NCI-H446 treated with DMSO at 0.1 percent for 48 hours (cell line): ENCODE measurements at regions not wholly inside any gene's neighbourhood (a gene's known extent, or its start where the extent isn't known, plus 50 kb on each side); places are given as distances from the start of the nearest gene placed in this dataset.
"Not testable (repeated sequence)": the region's sequence is repeated elsewhere in the genome, so short reads cannot be mapped to it uniquely, and the experiment has no call there.

Experiments used
- DNase-seq: peaks from one replicate; lab custom pipeline; 2025; lab: John Stamatoyannopoulos, UW

DNA sequence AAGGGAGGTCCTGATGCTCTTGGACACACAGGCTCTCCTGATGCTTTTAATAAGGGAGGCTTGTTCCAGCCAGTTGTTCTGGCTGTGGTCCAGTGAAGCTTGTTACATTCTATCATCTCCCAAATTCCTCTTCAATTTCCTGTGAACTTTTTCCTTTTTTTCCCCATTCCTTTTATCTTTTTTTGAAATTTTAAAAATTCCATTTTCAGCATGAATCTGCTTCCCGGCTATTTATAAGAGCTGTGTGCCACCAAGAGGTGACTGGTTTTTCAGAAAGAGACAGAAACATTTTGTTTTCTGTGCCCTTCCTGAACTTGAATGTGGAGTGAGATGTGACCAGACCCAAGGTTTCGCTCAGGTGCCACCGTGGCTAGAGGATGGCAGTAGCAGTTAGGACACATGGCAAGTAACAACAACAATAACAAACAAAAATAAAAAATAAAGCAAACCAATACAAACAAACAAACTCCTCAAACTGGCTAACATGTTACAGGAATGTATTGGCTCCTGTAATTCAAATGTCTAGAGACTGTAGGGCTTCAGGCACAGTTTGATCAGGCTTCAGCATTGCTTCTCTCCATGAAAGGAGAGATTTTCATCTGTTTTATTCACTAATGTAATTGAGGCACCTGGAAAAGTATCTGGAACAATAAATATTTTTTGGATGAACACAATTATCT lies 121.1 kb downstream of the BOD1 start:
- DNase-seq, result no peak

DNA sequence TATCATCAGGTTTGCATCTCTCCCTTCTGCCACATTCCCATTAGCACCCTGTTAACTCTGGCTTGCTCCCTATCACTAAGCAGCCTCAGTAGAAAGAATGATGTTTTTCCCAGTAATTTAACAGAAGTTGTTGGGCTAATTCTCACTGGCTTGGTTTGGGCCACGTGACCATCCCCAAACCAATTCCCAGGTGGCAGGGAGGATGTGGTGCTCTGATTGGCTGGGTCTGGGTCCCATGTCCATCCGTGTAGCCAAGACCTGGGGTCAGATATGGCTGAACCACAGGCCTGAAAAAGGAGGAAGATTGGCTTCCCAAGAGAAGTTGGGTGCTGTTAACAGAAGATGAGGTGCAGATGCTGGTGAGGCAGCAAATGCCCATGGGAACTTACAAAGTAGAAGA lies 122.0 kb downstream of the BOD1 start:
- DNase-seq, result no peak

DNA sequence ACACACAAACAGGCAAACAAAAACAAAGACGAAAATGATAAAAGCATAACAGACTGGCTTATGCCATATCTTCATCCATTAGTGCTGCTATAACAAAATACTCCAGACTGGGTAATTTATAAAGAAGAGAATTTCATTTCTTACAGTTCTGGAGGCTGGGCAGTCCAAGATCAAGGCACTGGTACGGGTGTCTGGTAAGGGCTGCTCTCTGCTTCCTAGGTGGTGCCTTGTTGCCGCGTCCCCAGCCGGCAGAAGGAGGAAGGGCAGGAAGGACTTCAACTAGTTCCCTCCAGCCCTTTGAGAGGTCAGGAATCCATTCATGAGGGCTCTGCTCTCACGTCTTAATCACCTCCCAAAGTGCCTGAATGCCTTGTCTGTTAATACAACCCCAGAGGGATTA lies 122.6 kb downstream of the BOD1 start:
- no peak for DNase-seq

DNA sequence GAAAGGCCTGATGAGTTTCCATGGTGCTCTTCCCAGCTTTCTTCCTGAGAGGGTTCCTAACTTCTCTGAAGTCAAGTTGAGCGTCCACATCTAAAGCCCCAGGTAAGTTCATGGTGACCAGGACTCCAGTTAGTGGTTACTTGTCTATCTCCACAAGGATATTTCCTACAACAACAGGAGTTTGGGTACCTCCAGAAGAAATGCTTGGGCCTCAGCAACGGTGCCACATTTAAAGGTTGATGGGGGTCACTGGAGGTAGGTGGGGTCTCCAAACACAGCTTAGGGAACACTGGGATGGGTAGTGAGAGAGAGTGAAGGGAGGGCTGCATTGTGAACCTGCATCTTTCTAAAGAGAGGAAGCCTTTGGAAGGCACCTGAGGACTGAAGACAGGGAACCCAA lies 123.4 kb downstream of the BOD1 start:
- no peak for DNase-seq

DNA sequence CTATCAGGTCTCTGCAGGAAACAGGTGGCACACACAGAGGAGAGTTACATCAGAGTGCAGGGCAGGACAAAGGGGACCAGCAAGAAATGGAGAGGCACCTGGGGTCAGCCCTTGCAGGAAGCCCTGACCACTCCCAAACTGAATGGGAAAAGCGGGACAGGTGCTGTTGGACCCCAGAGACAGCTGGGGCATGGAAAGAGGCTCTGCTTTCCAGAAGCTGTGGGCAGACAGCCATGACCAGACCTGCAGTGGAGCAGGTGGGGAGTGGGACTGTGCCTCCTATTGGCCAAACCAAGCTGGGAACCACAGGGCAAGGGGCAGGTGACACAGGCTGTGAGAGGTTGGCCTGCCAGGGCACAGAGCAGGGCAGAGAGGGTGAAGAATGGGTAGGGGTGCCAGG lies 125.8 kb downstream of the BOD1 start:
- DNase-seq, result no peak

DNA sequence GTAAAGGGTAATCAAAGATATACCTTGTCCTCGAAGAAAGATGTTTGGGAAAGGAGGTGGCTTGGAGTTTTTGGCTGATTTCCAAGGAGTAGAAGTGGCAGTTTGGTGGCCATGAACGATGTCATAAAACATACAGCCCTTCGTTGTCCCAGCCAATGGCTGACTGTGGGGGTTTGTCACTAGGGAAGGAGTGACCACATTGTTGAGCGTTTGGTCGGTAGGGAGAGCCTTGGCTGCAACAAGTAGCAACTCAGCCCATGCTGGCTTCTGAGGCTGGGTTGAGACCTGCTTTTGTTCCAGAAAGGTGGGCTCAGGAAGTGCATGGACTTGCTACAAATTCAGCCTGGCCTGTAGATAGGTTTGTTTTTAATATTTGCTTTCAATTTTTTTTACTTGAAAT lies 128.3 kb downstream of the BOD1 start:
- no peak for DNase-seq

DNA sequence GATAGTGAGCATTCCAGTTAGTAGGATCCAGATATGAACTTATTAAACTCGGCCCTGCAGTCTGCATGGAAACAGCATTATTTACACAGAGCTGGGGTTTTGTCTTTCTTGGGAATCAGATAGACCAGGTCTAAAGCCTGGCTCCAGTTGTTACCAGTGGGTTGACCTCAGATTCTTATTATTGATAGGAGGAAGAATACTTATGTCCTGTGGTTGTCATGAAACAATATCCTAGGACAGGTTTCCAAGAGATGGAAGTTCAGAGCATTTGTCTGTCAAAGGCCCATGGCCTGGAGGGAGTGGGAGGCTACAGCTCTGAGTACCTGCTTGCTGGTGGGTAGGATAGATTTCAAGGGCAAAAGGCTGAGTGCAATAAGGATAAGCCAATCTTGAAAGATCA lies 129.2 kb downstream of the BOD1 start:
- DNase-seq, result no peak

DNA sequence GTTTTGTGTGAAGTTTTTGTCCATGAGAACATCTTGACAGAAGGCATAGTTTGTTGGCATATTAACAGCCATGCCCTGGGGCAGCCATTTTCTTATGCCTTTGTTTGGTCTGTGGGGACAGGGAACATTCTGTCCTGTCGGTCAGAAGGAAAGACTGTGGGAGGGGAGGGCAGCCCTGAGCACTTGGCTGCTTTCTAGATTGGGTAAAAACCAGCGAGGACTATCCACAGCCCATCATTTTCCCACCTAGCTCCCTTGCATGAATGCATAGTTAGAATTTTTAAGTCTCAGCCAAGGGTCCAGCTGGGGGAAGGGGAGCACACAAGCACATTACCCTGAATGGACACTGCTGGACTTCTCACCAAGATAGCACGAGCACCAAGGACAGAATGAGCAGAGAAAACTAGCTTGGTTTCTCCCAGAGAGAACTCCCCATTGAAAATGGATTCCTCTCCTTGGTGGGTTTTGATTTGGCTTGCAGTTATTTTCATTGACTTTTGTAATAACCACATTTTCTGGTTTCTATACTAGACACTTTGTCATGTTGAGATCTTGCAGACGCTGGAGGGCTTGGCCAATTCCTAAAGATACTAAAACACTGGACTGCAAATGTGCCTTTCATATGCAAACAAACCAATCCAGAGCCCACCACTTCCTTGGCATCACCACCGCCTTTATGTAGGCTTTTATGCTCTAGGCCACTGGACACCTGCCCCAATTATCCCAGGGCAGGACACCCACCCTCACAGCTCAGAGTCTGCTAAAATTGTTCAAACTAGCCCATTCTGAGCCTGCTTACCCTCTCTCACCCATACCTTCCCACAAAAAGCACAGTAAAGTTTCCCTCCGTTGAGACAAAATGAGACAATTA lies 129.9 kb downstream of the BOD1 start:
- DNase-seq, result no peak

DNA sequence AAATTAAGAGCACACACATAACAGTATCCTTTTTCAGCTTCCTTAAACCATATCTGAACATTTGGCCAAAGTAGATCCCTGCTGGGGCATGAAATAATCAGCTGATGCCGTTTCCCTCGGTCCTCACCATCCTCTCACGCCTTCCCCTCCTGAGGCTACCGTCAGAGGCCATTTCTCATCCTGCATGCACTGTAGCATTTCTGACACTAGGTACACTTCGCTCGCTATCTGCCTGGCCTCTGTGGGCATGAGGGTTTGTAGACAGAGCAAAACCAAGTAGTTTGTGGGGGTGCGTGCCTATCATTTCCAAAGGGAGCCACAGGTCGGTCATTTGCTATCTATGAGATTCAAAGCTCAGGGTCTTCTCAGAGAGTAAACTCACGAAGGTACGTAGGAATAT lies 131.9 kb downstream of the BOD1 start:
- no peak for DNase-seq

DNA sequence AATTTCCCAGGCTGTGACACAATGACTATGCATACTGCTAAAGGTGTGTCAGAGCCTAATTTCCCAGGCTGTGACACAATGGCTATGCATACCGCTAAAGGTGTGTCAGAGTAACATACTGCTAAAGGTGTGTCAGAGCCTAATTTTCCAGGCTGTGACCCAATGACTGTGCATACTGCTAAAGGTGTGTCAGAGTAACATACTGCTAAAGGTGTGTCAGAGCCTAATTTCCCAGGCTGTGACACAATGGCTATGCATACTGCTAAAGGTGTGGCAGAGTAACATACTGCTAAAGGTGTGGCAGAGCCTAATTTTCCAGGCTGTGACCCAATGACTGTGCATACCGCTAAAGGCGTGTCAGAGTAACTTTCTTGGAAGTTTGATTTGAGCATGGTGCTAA lies 132.9 kb downstream of the BOD1 start:
- DNase-seq, result not testable (repeated sequence)

DNA sequence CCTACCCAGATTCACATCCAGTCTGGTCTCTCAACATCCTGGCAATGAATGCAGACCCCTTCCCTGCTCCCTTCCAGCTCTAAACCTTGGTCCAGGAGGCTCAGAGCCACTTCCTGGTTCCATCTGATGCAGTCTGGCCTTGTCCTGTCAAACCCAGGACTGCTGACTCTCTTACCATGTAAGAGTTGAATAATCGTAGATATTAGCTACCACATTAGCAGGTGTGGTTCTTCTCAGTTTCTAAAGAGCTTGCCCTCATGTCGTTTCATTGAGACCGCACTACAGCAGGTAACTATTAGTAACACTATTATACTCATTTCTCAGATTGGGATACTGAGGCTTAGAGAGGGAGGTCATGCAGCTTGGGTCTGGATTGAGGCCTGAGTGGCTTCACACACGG lies 133.3 kb downstream of the BOD1 start:
- no peak for DNase-seq

DNA sequence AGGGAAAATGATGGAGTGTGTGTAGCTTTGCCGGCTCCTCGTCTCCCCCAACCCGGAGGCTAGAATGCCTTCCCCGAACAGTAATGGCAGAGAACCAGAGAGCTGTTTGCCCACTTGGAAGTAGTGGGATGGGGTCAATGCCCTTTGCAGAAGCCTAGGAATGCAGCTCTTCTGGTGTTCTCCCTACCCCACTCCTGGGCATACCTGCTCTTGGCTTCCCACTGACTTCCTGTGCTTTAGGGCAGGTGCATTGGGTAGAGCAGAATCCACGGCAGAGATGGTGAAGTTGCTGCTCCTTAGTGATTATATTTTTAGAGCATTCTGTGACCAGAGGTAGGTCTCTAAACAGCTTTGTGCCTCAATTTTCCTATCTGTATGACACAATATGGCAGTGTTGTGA lies 134.6 kb downstream of the BOD1 start:
- no peak for DNase-seq

DNA sequence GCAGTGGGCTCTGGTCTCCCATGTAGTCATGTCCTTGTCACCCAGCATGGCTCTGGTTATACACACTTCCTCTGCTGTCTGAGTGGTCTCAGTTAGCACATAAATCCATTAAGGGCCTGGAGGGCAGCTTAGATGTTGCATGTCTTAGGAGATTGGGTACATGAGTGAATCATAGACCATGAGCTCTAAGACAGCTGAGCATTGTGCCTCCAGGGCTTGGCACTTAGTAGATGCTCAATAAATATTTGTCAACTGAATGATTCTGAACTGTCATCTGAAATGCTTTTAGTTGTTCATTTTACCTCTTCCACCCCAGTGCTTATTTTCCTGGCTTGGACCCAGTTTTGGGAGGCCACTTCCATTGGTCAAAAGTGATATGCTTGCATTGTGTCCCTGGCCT lies 135.6 kb downstream of the BOD1 start:
- no peak for DNase-seq

DNA sequence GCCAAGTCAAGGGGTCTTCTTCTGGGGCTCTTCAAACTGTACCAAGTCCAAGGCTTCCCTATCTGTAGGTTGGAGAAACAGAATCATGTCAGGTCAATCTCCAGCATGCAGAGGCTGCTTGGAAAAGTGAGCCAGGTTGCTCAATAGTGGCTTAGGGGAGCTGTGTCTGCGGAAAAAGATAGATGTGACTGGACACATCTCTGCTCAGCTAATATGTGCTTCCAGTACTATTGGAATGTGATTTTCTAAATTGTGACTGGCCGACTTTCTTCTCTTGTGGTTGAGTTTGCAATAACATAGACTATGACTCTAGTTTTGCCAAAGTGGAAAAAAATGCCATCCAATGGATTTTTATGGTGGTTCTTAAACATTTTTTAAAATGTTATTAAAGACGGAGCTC lies 136.7 kb downstream of the BOD1 start:
- DNase-seq, result no peak

DNA sequence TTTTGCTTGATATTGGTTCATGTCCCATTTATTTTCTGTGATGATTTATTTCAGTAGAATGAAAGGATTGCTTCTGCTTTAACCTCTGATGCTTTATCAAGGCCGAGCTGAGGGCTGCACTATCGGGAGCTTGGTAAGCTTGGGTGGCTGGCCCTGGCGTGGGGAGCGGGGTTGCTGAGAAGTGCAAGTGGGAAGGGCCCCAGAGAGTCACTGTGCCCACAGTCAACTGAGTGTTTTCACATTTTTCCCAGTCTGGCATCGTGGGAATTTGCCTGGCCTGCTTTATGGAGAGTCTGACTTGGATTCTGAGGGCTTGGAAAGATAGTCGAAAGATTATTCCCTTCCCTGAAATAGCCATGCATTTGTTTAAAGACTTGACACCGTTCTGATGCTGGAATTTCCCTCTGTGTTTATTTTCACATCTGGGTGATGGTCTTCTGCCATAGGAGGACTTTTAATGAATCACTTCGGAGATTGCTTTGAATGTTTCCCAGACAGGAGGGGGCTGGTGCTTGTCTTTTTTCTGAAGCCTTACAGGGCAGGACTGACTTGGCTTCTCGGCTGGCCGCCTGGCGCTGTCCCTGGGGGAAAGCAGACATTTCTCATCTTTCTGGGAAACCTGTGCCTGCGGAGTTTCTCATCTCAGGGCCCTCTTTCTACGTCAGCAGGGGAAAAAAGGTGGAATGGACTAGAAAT lies 139.0 kb downstream of the BOD1 start:
- no peak for DNase-seq

DNA sequence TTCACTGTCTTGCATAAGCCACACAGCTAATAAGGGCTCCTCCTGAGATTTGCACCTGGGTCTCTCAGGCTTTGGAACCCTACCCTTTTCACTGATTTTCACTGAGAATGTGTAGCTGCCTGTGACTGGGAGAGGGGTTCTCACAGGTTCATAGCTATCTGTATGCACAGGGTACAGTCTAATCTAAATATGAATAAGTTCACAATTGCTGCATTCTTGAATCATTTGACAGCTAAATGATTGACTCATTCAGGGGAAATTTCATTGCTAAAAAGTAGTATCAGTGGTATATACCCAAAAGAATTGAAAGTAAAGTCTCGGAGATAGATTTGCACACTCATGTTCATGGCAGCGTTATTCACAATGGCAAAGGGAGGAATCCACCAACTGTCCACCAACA lies 140.7 kb downstream of the BOD1 start:
- DNase-seq, result no peak

DNA sequence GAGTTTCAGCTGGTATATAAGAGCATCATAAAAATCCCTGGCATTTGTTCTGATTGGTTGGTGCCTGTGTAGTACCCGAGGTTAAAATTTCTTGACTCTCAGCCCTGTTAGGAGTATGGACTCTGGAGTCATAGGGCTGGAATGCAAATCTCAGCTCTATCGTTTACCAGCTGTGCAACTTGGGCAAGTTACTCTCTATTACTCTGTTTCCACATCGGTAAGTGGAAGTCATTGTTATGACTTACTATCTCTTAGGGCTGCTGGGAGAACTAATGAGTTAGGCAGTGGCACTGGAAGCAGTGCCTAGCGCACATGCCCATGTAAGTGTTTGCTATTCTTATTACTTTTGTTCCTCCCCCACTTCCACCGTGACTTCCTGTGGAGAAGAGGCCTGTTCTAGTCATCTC lies 141.6 kb downstream of the BOD1 start:
- DNase-seq, result no peak

DNA sequence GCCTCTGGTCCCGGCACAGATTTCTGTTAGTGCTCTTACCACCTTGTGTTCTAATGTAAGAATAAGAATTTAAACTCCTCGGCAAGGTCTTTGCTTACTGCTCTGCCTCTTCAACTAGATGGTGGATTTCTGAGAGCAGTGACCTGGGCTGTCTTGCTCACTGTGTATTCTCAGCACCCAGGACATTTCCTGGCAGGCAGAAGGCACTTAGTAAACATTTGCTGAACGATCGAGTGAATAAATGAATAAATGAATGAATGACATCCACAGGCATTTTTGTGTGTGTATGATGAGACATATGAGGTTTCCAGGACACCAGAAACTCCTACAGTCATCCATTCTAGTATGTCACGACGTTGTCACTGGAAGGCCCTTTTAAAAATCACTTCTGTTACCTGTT lies 143.2 kb downstream of the BOD1 start:
- no peak for DNase-seq

DNA sequence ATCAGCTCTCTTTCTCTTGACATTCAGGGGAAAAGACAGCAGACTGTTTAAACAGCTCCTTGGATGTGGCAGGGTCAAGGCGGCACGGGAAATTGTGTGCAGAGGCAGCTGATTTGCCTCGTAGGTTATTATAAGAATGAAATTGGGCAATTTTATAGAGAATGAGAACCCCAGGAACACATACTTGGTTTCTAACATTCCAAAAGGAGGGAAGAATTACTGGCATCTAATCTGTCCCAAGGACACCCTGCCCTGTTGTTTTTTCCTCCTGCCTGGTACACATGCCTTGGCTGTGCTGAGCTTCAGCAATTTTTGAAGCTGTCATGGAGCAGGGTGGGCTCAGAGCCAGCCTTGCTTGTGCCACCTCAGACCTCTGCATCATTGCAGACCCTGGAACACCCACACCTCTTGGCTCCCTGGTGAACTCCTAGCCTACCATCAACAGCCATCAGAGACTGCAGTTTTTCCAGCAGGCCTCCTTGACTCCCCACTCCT lies 143.6 kb downstream of the BOD1 start:
- no peak for DNase-seq

DNA sequence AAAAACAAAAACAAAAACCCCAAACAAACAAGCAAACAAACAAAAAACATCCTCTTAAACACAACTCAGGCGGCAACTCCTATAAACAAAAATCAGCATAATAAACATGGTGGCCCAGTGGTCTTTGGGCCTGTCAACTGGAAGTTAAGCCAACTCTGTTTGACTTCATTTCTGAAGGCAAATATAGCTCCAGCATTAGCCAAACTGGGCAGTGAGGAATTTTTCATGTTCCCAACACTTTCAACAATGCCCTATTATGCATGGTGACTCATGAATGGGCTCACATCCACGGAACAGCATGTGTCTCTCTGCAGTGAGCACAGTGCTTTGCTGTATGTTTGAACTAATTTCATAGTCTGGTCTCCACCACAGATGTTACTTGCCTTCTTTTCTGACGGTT lies 143.9 kb upstream of the STC2 start:
- peak; percentile 77 for DNase-seq

DNA sequence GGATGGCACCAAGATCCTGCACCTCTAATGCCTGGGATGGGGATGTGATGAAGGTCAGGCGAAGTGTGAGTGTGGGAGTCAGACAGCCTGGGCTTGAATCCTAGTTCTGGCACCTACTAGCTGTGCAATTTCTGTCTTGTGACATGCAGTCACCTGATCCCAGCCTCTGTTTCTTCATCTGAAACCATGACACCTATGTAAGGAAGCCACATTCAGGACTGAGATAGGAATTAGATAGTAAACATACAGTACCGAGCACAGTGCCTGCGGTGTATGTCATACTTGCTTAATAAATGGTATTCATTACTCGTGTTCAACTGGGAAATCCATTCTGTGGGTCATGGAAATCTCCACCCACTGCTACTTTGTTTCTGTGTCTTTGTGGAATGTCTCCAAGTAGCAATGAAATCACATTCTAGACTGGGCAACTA lies 140.6 kb upstream of the STC2 start:
- DNase-seq, result no peak

DNA sequence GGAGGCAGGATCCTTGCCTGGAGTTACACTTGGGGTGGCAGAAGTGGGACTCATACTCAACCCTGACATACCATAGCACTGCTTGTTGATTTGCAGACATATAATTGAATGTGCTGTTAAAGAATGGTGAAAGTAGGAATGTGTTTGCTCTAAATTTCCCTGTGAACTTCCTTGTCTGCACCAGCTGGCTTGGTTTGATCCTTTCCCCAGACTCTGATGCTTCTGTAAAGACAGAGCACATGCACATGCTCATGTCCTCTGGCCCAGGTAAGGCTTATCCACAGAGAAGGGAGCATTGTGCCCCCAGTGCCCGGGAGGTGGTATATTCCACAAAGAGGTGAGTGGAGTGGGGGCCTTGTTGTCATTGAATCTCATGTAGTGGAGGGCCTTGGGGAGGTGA lies 138.0 kb upstream of the STC2 start:
- no peak for DNase-seq

DNA sequence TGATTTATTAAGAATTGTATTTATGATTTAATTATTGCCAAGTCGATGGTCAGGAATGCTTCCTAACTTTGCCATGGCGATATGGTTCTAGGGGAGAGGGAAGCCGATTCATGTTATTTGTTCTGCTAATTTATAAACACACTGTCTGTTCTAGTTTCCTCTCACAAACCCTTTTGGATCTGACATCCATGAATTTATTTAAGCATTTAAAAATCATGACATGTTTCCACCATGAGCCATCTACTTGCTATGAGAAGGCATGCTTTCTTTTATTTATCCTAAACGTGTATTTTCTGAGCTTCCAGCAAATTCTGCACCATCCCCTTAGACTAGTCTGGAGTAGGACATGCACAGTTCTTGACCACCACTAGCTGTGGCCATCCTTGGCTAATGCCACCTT lies 136.6 kb upstream of the STC2 start:
- DNase-seq, result no peak
